GM12875 (cell line): ENCODE measurements at regions not wholly inside any gene's neighbourhood (a gene's known extent, or its start where the extent isn't known, plus 50 kb on each side); places are given as distances from the start of the nearest gene placed in this dataset.

Experiments used
- H3K4me3 ChIP-seq: one replicate; pipeline ENCODE4 v1.5.1; 2011; ENCODE audit warnings: low read depth, low read length, control low read depth
- TF ChIP-seq, protein P1 (sequence below): IDR thresholded peaks from 2 replicates; pipeline ENCODE4 v1.5.1; 2011; ENCODE audit warnings: low read depth, mild to moderate bottlenecking, control low read depth, inconsistent platforms, low read length, moderate library complexity, borderline replicate concordance; ENCODE audit not compliant: insufficient read depth

DNA sequence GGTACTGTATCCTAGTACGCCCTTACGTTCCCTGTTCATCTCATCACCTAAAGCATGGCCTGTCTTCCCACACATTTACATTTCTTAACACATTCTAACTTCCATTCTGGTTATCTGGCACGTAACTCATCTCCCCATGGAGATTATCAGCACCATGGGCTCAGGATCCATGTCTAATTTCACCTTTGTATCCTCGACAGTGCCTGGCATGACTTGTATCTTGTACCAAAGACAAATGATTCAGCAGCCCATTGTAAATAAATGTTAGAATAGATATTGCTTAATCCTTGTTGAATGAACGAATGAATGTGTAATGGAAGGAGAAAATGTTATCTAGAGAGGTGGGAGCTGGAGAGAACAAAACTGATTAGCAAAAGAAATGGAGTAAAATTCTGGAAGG lies 69.7 kb upstream of the TPM1 start:
- TF ChIP-seq, protein P1, sequence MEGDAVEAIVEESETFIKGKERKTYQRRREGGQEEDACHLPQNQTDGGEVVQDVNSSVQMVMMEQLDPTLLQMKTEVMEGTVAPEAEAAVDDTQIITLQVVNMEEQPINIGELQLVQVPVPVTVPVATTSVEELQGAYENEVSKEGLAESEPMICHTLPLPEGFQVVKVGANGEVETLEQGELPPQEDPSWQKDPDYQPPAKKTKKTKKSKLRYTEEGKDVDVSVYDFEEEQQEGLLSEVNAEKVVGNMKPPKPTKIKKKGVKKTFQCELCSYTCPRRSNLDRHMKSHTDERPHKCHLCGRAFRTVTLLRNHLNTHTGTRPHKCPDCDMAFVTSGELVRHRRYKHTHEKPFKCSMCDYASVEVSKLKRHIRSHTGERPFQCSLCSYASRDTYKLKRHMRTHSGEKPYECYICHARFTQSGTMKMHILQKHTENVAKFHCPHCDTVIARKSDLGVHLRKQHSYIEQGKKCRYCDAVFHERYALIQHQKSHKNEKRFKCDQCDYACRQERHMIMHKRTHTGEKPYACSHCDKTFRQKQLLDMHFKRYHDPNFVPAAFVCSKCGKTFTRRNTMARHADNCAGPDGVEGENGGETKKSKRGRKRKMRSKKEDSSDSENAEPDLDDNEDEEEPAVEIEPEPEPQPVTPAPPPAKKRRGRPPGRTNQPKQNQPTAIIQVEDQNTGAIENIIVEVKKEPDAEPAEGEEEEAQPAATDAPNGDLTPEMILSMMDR, result no peak
- H3K4me3 ChIP-seq, result no peak overlapping the region

DNA sequence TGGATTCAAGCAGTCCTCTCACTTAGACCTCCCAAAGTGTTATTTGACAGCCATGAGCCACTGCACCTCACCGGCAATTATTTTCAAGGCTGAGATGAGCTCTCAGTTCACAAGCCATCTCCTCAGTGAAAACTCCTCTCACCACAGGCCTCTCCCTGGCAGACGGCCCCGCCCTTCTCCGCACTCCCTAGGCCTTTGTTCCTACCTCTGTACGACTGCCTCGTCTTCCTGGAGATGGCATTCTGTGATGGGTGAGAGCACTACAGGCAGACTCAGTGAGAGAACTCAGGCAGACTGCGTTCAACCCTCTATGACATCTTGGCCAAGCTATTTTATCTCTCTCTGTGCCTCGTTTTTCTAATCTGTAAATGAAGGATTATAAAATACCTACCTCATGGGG lies 67.0 kb upstream of the TPM1 start:
- TF ChIP-seq, protein P1, result no peak
- H3K4me3 ChIP-seq, result no peak overlapping the region

DNA sequence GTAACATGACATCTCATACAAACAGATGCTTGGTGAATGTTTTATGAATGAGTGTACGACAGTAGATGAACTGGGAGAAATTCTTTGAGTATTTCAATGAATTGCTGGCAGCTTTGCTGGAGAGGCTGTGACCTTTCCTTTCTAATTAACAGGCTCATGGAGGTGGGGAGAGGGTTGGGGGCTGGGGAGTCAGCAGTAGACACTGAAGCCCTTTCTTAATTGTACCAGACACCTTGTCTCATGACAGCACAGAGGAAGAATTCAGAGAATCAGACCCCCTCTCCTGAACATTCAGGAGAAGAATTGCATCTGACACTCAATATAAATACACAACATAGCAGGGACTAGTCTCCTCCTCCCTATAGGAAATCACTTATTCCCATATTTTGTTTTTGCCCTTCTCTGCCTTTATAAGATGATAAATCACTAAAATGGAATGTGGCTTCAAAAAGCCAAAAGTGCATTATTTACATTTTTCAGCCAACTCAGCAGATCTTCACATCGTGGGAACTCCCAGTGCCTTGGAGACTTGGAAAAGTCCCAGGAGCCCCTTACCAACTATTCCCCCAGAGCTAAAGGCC lies 66.2 kb upstream of the TPM1 start:
- no peak overlapping the region for H3K4me3 ChIP-seq
- TF ChIP-seq, protein P1, result no peak

DNA sequence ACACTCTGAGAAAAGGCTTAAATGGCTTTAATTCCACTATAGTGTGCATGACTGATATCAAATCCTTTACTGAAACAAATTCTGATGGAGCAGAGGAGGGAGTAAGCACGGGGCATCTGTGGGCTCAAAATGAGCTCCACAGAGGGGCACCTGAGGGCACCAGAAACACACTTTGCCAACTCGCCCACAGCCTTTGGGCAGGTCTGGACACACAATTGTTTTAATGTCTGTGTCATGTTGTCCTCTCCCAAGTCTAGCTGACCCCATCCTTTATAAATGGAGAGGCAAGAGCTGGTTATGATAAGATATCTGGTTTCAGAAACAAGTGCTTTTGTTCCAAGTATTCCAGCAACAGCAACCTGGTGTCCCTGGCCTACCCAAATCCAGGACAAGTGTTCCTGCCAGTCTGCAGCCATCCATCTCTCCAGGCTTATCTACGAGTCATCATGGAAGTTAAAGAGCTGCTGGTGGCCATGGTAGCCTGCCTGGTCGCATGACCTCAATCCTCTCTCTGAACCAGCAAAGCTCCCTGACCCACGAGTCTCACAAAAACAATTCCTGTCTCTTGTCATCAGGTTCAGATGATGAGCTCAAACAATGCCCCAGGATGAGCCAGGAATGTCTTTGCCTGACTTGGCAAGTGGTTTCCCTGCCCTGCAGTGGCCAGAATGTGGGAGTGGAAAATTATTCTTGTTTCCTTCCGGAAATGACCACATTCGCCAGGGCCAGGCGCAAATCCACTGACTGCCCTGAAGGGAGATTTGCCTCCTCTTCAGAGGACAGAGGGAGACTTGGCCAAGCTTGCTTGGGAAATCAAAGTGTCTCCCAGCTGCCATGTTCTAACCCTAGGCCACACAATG lies 64.4 kb upstream of the TPM1 start:
- TF ChIP-seq, protein P1, result no peak
- no peak overlapping the region for H3K4me3 ChIP-seq

DNA sequence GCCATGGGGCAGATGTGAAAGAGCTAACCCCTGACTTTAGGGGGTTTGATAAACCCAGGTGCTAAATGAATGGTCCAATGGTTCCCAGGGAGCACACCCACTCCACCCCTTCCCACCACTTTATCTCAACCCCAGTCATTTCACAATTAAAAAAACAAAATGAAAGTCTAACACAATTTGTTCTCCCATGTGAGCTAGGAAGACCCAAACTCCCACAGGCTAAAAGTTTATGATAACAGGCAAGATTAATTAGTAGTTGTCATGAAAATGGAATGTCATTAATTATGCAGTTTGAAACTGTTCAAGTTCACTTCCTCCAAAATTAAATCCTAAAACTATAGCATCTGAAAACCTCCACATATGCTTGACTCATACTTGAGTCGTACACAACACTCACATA lies 63.3 kb upstream of the TPM1 start:
- H3K4me3 ChIP-seq, result no peak overlapping the region
- TF ChIP-seq, protein P1, result no peak

DNA sequence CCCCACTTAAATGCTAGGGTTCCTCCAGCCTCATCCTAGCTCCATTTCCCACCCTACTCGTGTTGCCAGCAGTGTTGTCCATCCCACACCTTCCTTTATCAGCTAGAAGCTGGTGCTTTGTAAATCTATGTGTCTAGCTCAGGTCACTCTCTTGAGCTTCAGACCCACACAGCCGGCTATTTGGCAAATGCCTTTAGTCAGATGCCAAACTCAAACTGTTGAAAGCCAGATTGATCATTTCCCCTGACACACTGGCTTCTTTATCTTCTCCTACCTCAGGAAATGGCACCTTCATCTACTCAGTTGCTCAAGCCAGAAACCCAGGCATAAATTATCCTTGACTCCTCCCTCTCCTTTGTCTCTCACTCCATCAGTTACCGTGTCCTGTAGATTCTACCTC lies 61.5 kb upstream of the TPM1 start:
- TF ChIP-seq, protein P1, result no peak
- H3K4me3 ChIP-seq, result no peak overlapping the region

DNA sequence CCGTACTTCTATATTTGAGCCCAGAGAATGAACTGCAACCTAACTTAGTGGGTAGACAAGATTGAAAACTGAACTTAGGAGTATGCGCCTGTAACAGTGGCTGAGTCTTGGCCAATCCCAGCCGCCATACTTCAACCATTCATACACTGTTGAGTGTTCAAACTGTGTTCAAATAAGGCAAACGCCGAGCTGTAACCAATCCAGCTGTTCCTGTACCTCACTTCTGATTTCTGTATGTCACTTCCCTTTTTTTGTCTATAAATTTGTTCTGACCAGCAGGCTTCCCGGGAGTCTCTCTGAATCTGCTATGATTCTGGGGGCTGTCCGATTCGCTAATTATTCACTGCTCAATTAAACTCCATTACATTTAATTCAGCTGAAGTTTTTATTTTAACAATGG lies 58.6 kb upstream of the TPM1 start:
- TF ChIP-seq, protein P1, result no peak
- H3K4me3 ChIP-seq, result no peak overlapping the region
